SK-N-SH (cell line): ENCODE measurements at regions not wholly inside any gene's neighbourhood (a gene's known extent, or its start where the extent isn't known, plus 50 kb on each side); places are given as distances from the start of the nearest gene placed in this dataset.

Experiments
- CTCF ChIA-PET: fragments of 300-600, 350-600 bp; formaldehyde crosslinking; extraction: SDS; loops from one replicate; lab custom pipeline; 2021; lab: Yijun Ruan, JAX
- POLR2A ChIA-PET: fragments of 350-600 bp; sonication (Branson Sonifier 250); formaldehyde crosslinking; extraction: SDS; loops from one replicate; lab custom pipeline; 2020; ENCODE audit warnings: antibody characterized with exemption, inconsistent platforms; lab: Yijun Ruan, JAX
- DNase-seq: peaks from one replicate; pipeline ENCODE4 v3.0.0; 2012
- H2AFZ ChIP-seq: fragments of 200-600 bp; sonication (generic); 2 replicates; pipeline ENCODE4 v1.8.1; 2016; ENCODE audit warnings: antibody characterized with exemption, mild to moderate bottlenecking, low read depth
- H3F3A ChIP-seq: fragments of 200-600 bp; sonication (generic); replicated peaks from 2 replicates; pipeline ENCODE3; 2016; ENCODE audit warnings: antibody characterized with exemption, mild to moderate bottlenecking; ENCODE audit not compliant: insufficient read depth
- H3K27ac ChIP-seq, 2 experiments: fragments of 200-500 bp in 1 of 2; fragments of 200-600 bp in 1 of 2; sonication (Bioruptor generic) in 1 of 2; sonication (generic), shearing (Covaris generic) in 1 of 2; 2 replicates each; pipeline versions ENCODE4 v1.5.1 to v1.6.1; 2014 to 2016; ENCODE audit warnings: low read depth in 2 of 2, inconsistent platforms in 1 of 2, low read length in 1 of 2, mild to moderate bottlenecking in 1 of 2, mixed read lengths in 1 of 2
- H3K27me3 ChIP-seq: fragments of 200-600 bp; sonication (generic), shearing (Covaris generic); 2 replicates; pipeline ENCODE4 v1.6.1; 2016; ENCODE audit warnings: mixed run types; ENCODE audit not compliant: insufficient read depth
- H3K36me3 ChIP-seq, 2 experiments: fragments of 200-500 bp in 1 of 2; fragments of 200-600 bp in 1 of 2; sonication (Bioruptor generic) in 1 of 2; sonication (generic) in 1 of 2; replicated peaks in 1 of 2; 2 replicates each; pipeline versions ENCODE3 to v1.5.1; 2014 to 2016; ENCODE audit warnings: low read length in 1 of 2, mild to moderate bottlenecking in 1 of 2; ENCODE audit not compliant: insufficient read depth in 2 of 2, control insufficient read depth in 1 of 2
- H3K4me1 ChIP-seq, 2 experiments: fragments of 200-500 bp in 1 of 2; fragments of 200-600 bp in 1 of 2; sonication (Bioruptor generic) in 1 of 2; sonication (generic), shearing (Covaris generic) in 1 of 2; 2 replicates each; pipeline versions ENCODE4 v1.5.1 to v1.6.1; 2014 to 2016; ENCODE audit warnings: low read depth in 1 of 2, low read length in 1 of 2, mixed run types in 1 of 2; ENCODE audit not compliant: insufficient read depth in 2 of 2, control insufficient read depth in 1 of 2
- H3K4me2 ChIP-seq: fragments of 200-600 bp; sonication (generic), shearing (Covaris generic); 2 replicates; pipeline ENCODE4 v1.6.1; 2017; ENCODE audit warnings: mixed run types
- H3K4me3 ChIP-seq, 2 experiments: fragments of 200-500 bp in 1 of 2; fragments of 200-600 bp in 1 of 2; sonication (Bioruptor generic) in 1 of 2; sonication (generic), shearing (Covaris generic) in 1 of 2; 2 replicates each; pipeline versions ENCODE4 v1.5.1 to v1.8.1; 2014 to 2016; ENCODE audit warnings: low read depth in 2 of 2, inconsistent platforms in 1 of 2, low read length in 1 of 2, mild to moderate bottlenecking in 1 of 2, mixed read lengths in 1 of 2, moderate library complexity in 1 of 2
- H3K79me2 ChIP-seq: fragments of 200-600 bp; sonication (generic); 2 replicates; pipeline ENCODE4 v1.8.1; 2017; ENCODE audit warnings: mild to moderate bottlenecking; ENCODE audit not compliant: insufficient read depth
- H3K9ac ChIP-seq: fragments of 200-600 bp; sonication (generic); 2 replicates; pipeline ENCODE4 v1.6.1; 2017; ENCODE audit warnings: mixed run types
- H3K9me2 ChIP-seq: fragments of 200-600 bp; sonication (generic); 2 replicates; pipeline ENCODE4 v1.6.1; 2017; ENCODE audit warnings: mixed run types
- H3K9me3 ChIP-seq: fragments of 200-600 bp; sonication (generic); 2 replicates; pipeline ENCODE4 v1.6.1; 2017; ENCODE audit warnings: mixed run types, mild to moderate bottlenecking, moderate library complexity
- H4K20me1 ChIP-seq: fragments of 200-600 bp; sonication (generic); 2 replicates; pipeline ENCODE4 v1.6.1; 2017; ENCODE audit warnings: mild to moderate bottlenecking, mixed run types; ENCODE audit not compliant: insufficient read depth
- CHD2 ChIP-seq: fragments of 150-350 bp; IDR thresholded peaks from 2 replicates; pipeline ENCODE4 v1.6.1; 2018; ENCODE audit warnings: low read length; ENCODE audit not compliant: partially characterized antibody
- ELF1 ChIP-seq: IDR thresholded peaks from 2 replicates; pipeline ENCODE4 v1.4.0; 2012
- EP300 ChIP-seq, 2 experiments: IDR thresholded peaks; 2 replicates each; pipeline versions ENCODE4 v1.4.0 to v1.6.1; 2012; ENCODE audit warnings: borderline replicate concordance in 1 of 2, low read depth in 1 of 2, low read length in 1 of 2
- EZH2phosphoT487 ChIP-seq: fragments of 200-600 bp; sonication (generic); IDR thresholded peaks from 2 replicates; pipeline ENCODE4 v1.6.1; 2017; ENCODE audit warnings: low read depth, mixed run types, mild to moderate bottlenecking, antibody characterized with exemption, moderate library complexity, borderline replicate concordance
- FOXJ3 ChIP-seq: sonication (generic); formaldehyde crosslinking; IDR thresholded peaks from 2 replicates; pipeline ENCODE4 v1.5.1; 2020; ENCODE audit warnings: mild to moderate bottlenecking, missing genetic modification reagents
- FOXM1 ChIP-seq: IDR thresholded peaks from 2 replicates; pipeline ENCODE4 v1.4.0; 2012; ENCODE audit warnings: low read depth, mild to moderate bottlenecking
- MAX ChIP-seq: IDR thresholded peaks from 2 replicates; pipeline ENCODE4 v1.4.0; 2012; ENCODE audit warnings: low read depth
- MEF2A ChIP-seq: IDR thresholded peaks from 2 replicates; pipeline ENCODE4 v1.4.0; 2012; ENCODE audit warnings: low read depth, borderline replicate concordance
- MXI1 ChIP-seq: IDR thresholded peaks from 2 replicates; pipeline ENCODE4 v1.6.1; 2012; ENCODE audit warnings: mild to moderate bottlenecking, low read depth, low read length, improper control_type of control experiment
- NRF1 ChIP-seq: IDR thresholded peaks from 2 replicates; pipeline ENCODE4 v1.6.1; 2012; ENCODE audit warnings: low read depth, mild to moderate bottlenecking, low read length
- POLR2AphosphoS5 ChIP-seq: IDR thresholded peaks from 2 replicates; pipeline ENCODE4 v1.6.1; 2012; ENCODE audit warnings: low read depth, low read length
- RAD21 ChIP-seq: IDR thresholded peaks from 2 replicates; pipeline ENCODE4 v1.6.1; 2012; ENCODE audit warnings: mild to moderate bottlenecking, low read length
- RFX5 ChIP-seq: IDR thresholded peaks from 2 replicates; pipeline ENCODE4 v1.6.1; 2012; ENCODE audit warnings: mild to moderate bottlenecking, improper control_type of control experiment, low read length
- SIN3A ChIP-seq: IDR thresholded peaks from 2 replicates; pipeline ENCODE4 v1.6.1; 2012; ENCODE audit warnings: low read depth, mild to moderate bottlenecking, low read length, moderate library complexity, borderline replicate concordance
- SMC3 ChIP-seq: IDR thresholded peaks from 2 replicates; pipeline ENCODE4 v1.6.1; 2012; ENCODE audit warnings: low read depth, low read length, improper control_type of control experiment
- TCF12 ChIP-seq: IDR thresholded peaks from 2 replicates; pipeline ENCODE4 v1.4.0; 2012
- YY1 ChIP-seq: IDR thresholded peaks from 2 replicates; pipeline ENCODE4 v1.4.0; 2012; ENCODE audit warnings: low read depth, mild to moderate bottlenecking
- WGBS: methylation state at CpG from one replicate; pipeline ENCODE4 v1.1.6; 2017; ENCODE audit warnings: low lambda C conversion rate; 5-methylcytosine and 5-hydroxymethylcytosine counted together
- TF ChIP-seq, protein P1 (sequence below): fragments of 150-350 bp; IDR thresholded peaks from 2 replicates; pipeline ENCODE4 v1.6.1; 2017; ENCODE audit warnings: antibody characterized with exemption, low read length, low read depth, borderline replicate concordance
- TF ChIP-seq, protein P2 (sequence below): fragments of 200-600 bp; sonication (generic); IDR thresholded peaks from 2 replicates; pipeline ENCODE4 v1.6.1; 2017; ENCODE audit warnings: antibody characterized with exemption, mild to moderate bottlenecking, moderate library complexity
- TF ChIP-seq, protein P3 (sequence below): fragments of 150-350 bp; IDR thresholded peaks from 2 replicates; pipeline ENCODE4 v1.6.1; 2016; ENCODE audit warnings: mild to moderate bottlenecking, low read depth, low read length

GRCh38 chr5:21665524-21665923 is 1187.6 kb downstream of the CDH12 start (continued):
- TF ChIP-seq YY1 (no peak), MAX (no peak), FOXJ3 (CRISPR knock-in tag) (no peak), EZH2phosphoT487 (no peak), ELF1 (no peak), TCF12 (no peak)
- TF ChIP-seq, protein P1, sequence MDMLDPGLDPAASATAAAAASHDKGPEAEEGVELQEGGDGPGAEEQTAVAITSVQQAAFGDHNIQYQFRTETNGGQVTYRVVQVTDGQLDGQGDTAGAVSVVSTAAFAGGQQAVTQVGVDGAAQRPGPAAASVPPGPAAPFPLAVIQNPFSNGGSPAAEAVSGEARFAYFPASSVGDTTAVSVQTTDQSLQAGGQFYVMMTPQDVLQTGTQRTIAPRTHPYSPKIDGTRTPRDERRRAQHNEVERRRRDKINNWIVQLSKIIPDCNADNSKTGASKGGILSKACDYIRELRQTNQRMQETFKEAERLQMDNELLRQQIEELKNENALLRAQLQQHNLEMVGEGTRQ = no peak

DNA sequence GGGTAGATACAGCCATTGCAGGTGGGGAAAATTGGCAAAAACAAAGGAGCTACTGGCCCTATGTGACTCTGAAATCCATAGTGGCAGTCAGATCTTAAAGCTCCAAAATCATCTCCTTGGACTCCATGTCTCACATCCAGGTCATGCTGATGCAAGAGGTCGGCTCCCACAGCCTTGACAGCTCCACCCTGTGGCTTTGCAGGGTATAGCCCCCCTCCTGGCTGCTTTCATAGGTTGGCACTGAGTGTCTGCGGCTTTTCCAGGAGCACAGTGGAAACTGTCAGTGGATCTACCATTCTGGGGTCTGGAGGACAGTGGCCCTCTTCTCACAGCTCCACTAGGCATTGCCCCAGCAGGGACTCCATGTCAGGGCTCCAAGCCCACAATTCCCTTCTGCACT is 1190.1 kb downstream of the CDH12 start:
- Histone ChIP-seq H3K4me2 (no peak overlapping the region), H2AFZ (no peak overlapping the region), H3K27ac (no peak overlapping the region), H3K9ac (no peak overlapping the region), H3F3A (no peaks in the 10 kb centered on the region)
- CTCF ChIA-PET = no interaction called here
- DNase-seq = no peak
- WGBS = 14% methylated on average over 1 of the region's 2 CpGs
- TF ChIP-seq SMC3 (0 out of 2 replicates have a peak, but pooled peaks have one; percentile 5), FOXM1 (no peak)
- TF ChIP-seq, protein P2, sequence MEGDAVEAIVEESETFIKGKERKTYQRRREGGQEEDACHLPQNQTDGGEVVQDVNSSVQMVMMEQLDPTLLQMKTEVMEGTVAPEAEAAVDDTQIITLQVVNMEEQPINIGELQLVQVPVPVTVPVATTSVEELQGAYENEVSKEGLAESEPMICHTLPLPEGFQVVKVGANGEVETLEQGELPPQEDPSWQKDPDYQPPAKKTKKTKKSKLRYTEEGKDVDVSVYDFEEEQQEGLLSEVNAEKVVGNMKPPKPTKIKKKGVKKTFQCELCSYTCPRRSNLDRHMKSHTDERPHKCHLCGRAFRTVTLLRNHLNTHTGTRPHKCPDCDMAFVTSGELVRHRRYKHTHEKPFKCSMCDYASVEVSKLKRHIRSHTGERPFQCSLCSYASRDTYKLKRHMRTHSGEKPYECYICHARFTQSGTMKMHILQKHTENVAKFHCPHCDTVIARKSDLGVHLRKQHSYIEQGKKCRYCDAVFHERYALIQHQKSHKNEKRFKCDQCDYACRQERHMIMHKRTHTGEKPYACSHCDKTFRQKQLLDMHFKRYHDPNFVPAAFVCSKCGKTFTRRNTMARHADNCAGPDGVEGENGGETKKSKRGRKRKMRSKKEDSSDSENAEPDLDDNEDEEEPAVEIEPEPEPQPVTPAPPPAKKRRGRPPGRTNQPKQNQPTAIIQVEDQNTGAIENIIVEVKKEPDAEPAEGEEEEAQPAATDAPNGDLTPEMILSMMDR = peak; percentile 39
- TF ChIP-seq, all 33 proteins: peak for 2
- H3K27me3 ChIP-seq = no peaks in the 10 kb centered on the region
- no peaks in the 10 kb centered on the region for H3K79me2 ChIP-seq
- no peaks in the 10 kb centered on the region for H3K9me3 ChIP-seq
- POLR2A ChIA-PET = no interaction called here
- no peaks in the 10 kb centered on the region for H3K4me1 ChIP-seq
- H3K4me3 ChIP-seq = no peak overlapping the region
- no peaks in the 10 kb centered on the region for H3K9me2 ChIP-seq
- no peaks in the 10 kb centered on the region for H3K36me3 ChIP-seq
- H4K20me1 ChIP-seq = no peaks in the 10 kb centered on the region

- Histone ChIP-seq H4K20me1 (no peaks in the 10 kb centered on the region), H3F3A (no peaks in the 10 kb centered on the region), H3K27ac (no peak overlapping the region), H3K9me2 (no peaks in the 10 kb centered on the region), H2AFZ (no peak overlapping the region), H3K9ac (no peak overlapping the region), H3K9me3 (no peaks in the 10 kb centered on the region), H3K4me3 (no peak overlapping the region), H3K79me2 (no peaks in the 10 kb centered on the region), H3K4me2 (no peak overlapping the region)
- WGBS = 19% methylated on average over 2 of the region's 2 CpGs
- CTCF ChIA-PET = no interaction called here
- no peak for DNase-seq
- TF ChIP-seq TCF12 (no peak), MXI1 (no peak), CHD2 (no peak), RAD21 (no peak), POLR2AphosphoS5 (no peak), RFX5 (no peak), EZH2phosphoT487 (no peak), EP300 (IDR thresholded peaks at IDR 0.05; ENCODE audit: borderline replicate concordance in 1 of 2, low read depth in 1 of 2, low read length in 1 of 2) (no peak), SIN3A (no peak), ELF1 (no peak), MEF2A (no peak), NRF1 (no peak)
- TF ChIP-seq, protein P3, sequence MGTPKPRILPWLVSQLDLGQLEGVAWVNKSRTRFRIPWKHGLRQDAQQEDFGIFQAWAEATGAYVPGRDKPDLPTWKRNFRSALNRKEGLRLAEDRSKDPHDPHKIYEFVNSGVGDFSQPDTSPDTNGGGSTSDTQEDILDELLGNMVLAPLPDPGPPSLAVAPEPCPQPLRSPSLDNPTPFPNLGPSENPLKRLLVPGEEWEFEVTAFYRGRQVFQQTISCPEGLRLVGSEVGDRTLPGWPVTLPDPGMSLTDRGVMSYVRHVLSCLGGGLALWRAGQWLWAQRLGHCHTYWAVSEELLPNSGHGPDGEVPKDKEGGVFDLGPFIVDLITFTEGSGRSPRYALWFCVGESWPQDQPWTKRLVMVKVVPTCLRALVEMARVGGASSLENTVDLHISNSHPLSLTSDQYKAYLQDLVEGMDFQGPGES = no peak
- TF ChIP-seq, all 33 proteins: peak for 0
- Histone ChIP-seq H3K27me3 (no peaks in the 10 kb centered on the region), H3K4me1 (no peaks in the 10 kb centered on the region), H3K36me3 (no peaks in the 10 kb centered on the region)
- POLR2A ChIA-PET = no interaction called here
Measured at GRCh38 chr5:21661184-21661583, 1192.0 kb downstream of the CDH12 start.
